ENCODE measurements at regions not wholly inside any gene's neighbourhood (a gene's known extent, or its start where the extent isn't known, plus 50 kb on each side); places are given as distances from the start of the nearest gene placed in this dataset.

DNA sequence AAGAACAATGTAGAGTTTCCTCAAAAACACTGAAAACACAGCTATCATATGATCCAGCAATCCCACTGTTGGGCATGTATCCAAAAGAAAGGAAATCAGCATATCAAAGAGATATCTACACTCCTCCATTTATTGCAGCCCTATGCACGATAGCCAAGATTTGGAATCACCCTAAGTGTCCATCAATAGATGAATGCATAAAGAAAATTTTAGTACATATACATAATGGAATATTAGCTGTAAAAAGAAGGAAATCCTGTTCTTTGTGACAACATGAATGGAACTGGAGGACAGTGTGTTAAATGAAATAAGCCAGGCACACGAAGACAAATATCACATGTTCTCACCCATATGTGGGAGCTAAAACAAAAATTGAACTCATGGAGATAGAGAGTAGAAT lies 114.5 kb upstream of the FN1 start:
- DNase-seq = no peak
- Mint-ChIP-seq H3K9me3 (peaks cover 3% of the 10 kb centered on the region), H3K36me3 (ENCODE audit: low read depth) (no peaks in the 10 kb centered on the region), H3K27me3 (ENCODE audit: low read depth, poor library complexity) (peaks cover 8% of the 10 kb centered on the region), H3K27ac (no peak overlapping the region), H3K4me3 (no peak overlapping the region), H3K4me1 (no peaks in the 10 kb centered on the region)
- TF ChIP-seq, protein P1, sequence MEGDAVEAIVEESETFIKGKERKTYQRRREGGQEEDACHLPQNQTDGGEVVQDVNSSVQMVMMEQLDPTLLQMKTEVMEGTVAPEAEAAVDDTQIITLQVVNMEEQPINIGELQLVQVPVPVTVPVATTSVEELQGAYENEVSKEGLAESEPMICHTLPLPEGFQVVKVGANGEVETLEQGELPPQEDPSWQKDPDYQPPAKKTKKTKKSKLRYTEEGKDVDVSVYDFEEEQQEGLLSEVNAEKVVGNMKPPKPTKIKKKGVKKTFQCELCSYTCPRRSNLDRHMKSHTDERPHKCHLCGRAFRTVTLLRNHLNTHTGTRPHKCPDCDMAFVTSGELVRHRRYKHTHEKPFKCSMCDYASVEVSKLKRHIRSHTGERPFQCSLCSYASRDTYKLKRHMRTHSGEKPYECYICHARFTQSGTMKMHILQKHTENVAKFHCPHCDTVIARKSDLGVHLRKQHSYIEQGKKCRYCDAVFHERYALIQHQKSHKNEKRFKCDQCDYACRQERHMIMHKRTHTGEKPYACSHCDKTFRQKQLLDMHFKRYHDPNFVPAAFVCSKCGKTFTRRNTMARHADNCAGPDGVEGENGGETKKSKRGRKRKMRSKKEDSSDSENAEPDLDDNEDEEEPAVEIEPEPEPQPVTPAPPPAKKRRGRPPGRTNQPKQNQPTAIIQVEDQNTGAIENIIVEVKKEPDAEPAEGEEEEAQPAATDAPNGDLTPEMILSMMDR (IDR thresholded peaks at IDR 0.05) = no peak

DNA sequence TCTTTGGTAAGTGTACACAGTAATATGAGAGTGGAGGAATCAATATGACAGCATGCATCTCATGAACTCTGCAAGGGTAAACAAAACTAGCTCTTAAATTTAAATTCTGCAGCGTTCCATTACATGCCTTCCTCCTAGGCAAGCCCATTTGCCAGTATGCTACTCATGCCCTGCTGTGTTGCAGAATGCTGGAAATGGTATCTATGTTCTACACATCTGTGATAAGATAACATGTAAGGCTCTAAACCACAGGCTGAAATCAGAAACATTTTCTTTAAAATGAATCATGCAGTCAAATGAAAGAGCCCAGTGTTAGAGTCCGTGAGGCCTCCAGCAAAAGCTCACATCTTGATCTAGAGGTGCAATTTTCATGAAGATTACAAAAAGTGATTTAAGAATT lies 112.8 kb upstream of the FN1 start:
- TF ChIP-seq, protein P1 (IDR thresholded peaks at IDR 0.05) = no peak
- DNase-seq = no peak
- Mint-ChIP-seq H3K27ac (no peak overlapping the region), H3K36me3 (ENCODE audit: low read depth) (no peaks in the 10 kb centered on the region), H3K4me3 (no peak overlapping the region), H3K27me3 (ENCODE audit: low read depth, poor library complexity) (peaks cover 8% of the 10 kb centered on the region), H3K9me3 (peaks cover 3% of the 10 kb centered on the region), H3K4me1 (no peaks in the 10 kb centered on the region)

DNA sequence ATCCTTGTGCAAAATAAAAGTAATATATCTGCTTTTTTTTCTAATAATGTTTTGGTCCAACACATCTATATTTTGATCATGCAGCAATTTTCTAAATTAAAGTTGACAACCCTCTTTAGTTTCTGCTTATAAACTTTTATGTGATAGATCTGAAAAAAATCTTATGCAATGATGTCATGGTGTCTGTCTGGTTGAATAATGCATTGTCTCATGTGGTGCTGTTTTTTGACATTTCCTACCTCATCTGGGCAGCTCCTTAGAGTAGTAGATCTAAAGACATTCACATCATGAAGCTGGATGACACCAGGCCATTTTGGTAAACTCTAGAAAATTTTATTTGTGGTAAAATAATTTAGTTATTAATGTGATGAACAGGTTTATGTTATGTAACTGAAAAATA lies 106.8 kb upstream of the FN1 start:
- no peaks in the 10 kb centered on the region for H3K27me3 Mint-ChIP-seq (ENCODE audit: low read depth, poor library complexity)
- H3K4me1 Mint-ChIP-seq = no peaks in the 10 kb centered on the region
- DNase-seq = no peak
- no peaks in the 10 kb centered on the region for H3K9me3 Mint-ChIP-seq
- H3K36me3 Mint-ChIP-seq (ENCODE audit: low read depth) = no peaks in the 10 kb centered on the region
- TF ChIP-seq, protein P1 (IDR thresholded peaks at IDR 0.05) = no peak
- no peak overlapping the region for H3K27ac Mint-ChIP-seq
- H3K4me3 Mint-ChIP-seq = no peak overlapping the region

DNA sequence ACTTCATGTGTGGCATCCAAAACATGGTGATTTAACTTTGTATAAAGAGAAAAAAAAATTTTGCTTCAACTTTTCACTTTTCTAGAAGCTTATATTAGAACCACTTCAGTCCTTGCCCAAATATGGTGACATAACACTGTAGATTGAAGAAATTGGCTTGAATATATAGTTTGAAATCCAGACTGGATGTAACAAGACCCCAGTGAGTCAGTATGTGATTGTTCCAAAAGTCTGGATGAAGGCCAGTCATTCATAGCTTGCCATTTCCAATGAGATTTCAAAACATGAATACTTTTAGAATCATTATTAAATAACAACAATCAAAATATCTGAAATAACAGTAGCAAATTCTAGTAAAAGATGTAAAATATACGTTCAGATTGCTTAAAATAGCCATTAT lies 104.8 kb upstream of the FN1 start:
- no peaks in the 10 kb centered on the region for H3K9me3 Mint-ChIP-seq
- peaks cover 2% of the 10 kb centered on the region for H3K27me3 Mint-ChIP-seq (ENCODE audit: low read depth, poor library complexity)
- no peaks in the 10 kb centered on the region for H3K4me1 Mint-ChIP-seq
- H3K4me3 Mint-ChIP-seq = no peak overlapping the region
- H3K27ac Mint-ChIP-seq = no peak overlapping the region
- no peaks in the 10 kb centered on the region for H3K36me3 Mint-ChIP-seq (ENCODE audit: low read depth)
- TF ChIP-seq, protein P1 (IDR thresholded peaks at IDR 0.05) = no peak
- DNase-seq = no peak

DNA sequence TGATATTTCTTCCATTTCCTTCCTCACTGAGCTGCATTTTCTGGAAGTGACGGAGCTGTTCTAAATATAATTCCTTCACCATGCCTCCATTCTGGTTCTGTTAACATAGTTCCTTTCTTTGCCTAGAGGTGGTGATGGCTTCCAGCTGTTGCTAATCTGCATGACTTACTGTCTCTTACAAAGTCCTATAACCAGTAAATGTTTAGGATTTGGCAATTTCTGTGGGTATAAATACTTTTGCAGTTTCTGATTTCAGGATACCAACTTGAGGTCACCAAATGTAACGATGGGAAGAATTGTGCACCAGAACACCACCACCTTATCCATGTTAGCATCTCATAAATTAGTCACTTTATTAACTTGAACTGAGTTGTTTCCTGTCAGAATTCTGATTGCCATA lies 101.7 kb upstream of the FN1 start:
- H3K27ac Mint-ChIP-seq = no peak overlapping the region
- H3K4me3 Mint-ChIP-seq = no peak overlapping the region
- DNase-seq = no peak
- peaks cover 2% of the 10 kb centered on the region for H3K27me3 Mint-ChIP-seq (ENCODE audit: low read depth, poor library complexity)
- no peaks in the 10 kb centered on the region for H3K4me1 Mint-ChIP-seq
- H3K9me3 Mint-ChIP-seq = peaks cover 9% of the 10 kb centered on the region
- TF ChIP-seq, protein P1 (IDR thresholded peaks at IDR 0.05) = no peak
- H3K36me3 Mint-ChIP-seq (ENCODE audit: low read depth) = peaks cover 6% of the 10 kb centered on the region

DNA sequence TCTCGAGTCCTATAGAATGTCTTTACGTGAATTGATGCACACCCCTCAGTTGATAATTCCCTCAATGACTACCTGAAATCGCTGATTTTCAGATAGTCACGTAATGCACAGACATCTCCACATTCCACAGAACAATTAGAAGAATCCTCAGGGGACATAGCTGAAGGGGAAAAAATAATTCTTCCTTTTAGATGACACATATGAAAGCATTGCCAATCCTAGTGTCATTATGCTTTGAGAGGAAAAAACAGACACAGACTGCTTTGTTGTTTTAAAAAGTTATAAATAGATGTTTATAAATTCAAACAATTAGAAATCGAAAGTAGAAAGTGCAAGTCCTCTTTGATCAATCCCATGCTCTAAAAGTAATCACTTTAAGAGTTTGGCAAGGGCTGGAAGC lies 100.6 kb upstream of the FN1 start:
- H3K27ac Mint-ChIP-seq = no peak overlapping the region
- H3K4me1 Mint-ChIP-seq = no peaks in the 10 kb centered on the region
- peaks cover 2% of the 10 kb centered on the region for H3K27me3 Mint-ChIP-seq (ENCODE audit: low read depth, poor library complexity)
- peaks cover 9% of the 10 kb centered on the region for H3K9me3 Mint-ChIP-seq
- no peak overlapping the region for H3K4me3 Mint-ChIP-seq
- H3K36me3 Mint-ChIP-seq (ENCODE audit: low read depth) = peaks cover 6% of the 10 kb centered on the region
- TF ChIP-seq, protein P1 (IDR thresholded peaks at IDR 0.05) = no peak
- no peak for DNase-seq

Measured in nephron progenitor cell (in vitro differentiated cells).